Transverse colon (tissue), 4 donors: ENCODE measurements at regions not wholly inside any gene's neighbourhood (a gene's known extent, or its start where the extent isn't known, plus 50 kb on each side); places are given as distances from the start of the nearest gene placed in this dataset.

ENCODE experiments used
- POLR2AphosphoS5 ChIP-seq, 3 donors: sonication (generic); formaldehyde crosslinking; IDR thresholded peaks; one replicate each; pipeline ENCODE4 v1.6.1; 2016; ENCODE audit warnings: antibody characterized with exemption in 3 of 3
- TF ChIP-seq, protein P1 (sequence below), 5 experiments: fragments of 200-600 bp in 3 of 5; fragments of 450-650 bp in 2 of 5; sonication (generic) in 3 of 5; IDR thresholded peaks; 1 replicate in 2 of 5; 2 replicates in 3 of 5; pipeline ENCODE4 v1.5.1; 2016 to 2017; ENCODE audit warnings: antibody characterized with exemption in 5 of 5, inconsistent platforms in 3 of 5, mild to moderate bottlenecking in 2 of 5, moderate library complexity in 1 of 5

DNA sequence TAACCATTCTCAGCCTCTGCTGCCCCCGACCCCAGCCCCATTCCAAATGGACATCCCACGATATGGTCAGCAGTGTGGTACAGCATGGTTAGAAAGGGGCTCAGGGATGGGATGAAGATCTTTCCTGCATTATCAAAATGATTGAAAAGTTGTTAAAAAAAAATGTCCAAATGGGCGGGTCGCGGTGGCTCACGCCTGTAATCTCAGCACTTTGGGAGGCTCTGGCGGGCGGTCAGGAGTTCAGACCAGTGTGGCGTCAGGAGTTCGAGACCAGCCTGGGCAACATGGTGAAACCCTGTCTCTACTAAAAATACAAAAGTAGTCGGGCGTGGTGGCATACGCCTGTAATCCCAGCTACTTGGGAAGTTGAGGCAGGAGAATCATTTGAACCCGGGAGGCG, 54.3 kb upstream of the ZNF254 start:
- TF ChIP-seq, protein P1, sequence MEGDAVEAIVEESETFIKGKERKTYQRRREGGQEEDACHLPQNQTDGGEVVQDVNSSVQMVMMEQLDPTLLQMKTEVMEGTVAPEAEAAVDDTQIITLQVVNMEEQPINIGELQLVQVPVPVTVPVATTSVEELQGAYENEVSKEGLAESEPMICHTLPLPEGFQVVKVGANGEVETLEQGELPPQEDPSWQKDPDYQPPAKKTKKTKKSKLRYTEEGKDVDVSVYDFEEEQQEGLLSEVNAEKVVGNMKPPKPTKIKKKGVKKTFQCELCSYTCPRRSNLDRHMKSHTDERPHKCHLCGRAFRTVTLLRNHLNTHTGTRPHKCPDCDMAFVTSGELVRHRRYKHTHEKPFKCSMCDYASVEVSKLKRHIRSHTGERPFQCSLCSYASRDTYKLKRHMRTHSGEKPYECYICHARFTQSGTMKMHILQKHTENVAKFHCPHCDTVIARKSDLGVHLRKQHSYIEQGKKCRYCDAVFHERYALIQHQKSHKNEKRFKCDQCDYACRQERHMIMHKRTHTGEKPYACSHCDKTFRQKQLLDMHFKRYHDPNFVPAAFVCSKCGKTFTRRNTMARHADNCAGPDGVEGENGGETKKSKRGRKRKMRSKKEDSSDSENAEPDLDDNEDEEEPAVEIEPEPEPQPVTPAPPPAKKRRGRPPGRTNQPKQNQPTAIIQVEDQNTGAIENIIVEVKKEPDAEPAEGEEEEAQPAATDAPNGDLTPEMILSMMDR (IDR thresholded peaks at IDR 0.05) = no peak
- TF ChIP-seq POLR2AphosphoS5 (IDR thresholded peaks at IDR 0.05) = no peak
